Astrocyte of the spinal cord (primary cell): ENCODE measurements at regions not wholly inside any gene's neighbourhood (a gene's known extent, or its start where the extent isn't known, plus 50 kb on each side); places are given as distances from the start of the nearest gene placed in this dataset.

Source experiments
- DNase-seq: peaks from one replicate; pipeline ENCODE4 v3.0.0; 2011; ENCODE audit warnings: low read depth, low spot score
- H3K4me3 ChIP-seq: 2 replicates; pipeline ENCODE4 v1.5.1; 2011; ENCODE audit warnings: low read depth, mild to moderate bottlenecking, low read length, moderate library complexity
- in situ Hi-C: cut with HindIII; loops from 2 replicates; pipeline ENCODE4 v1.10.0; 2017; ENCODE audit warnings: low sequenced_read_pairs
- TF ChIP-seq, protein P1 (sequence below): IDR thresholded peaks from 2 replicates; pipeline ENCODE4 v1.5.1; 2012; ENCODE audit warnings: low read depth, mild to moderate bottlenecking, low read length, inconsistent platforms

DNA sequence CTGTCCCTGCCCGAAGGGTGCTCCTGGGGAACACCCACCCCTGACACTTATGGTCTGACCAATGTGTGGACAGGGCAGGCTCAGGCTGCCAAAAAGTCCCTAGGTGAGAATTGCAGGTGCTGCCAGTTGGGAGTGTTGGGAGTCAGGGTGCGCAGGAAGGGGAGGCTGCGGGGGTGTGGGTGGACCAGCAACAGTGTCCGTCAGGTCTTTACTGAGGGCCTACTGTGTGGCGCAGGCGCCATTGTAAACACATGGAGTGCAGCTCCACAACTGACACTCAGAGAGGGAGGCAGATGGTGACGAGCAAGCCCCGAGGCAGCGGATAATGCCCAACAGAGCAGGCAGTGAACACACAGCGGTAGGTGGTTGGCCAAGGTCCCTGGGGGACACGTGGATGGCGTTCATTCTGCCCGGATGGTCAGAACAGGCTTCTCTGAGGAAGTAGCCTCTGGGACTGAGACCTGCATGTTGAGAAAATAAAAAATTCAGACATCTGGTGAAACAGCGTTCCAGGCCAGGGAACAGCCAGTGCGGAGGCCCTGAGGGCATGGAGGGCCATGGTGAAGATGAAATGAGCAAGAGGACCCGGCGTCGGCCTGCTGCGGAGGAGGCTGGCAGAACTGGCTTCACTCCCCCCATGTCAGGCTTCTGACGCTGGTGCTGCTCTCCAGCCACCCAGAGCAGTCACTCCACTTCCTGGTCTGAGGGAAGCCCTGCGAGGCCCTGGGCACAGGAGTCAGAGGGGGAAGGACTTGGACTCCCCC, 136.2 kb upstream of the ZBTB40 start:
- no peak overlapping the region for H3K4me3 ChIP-seq
- DNase-seq, result no peak
- in situ Hi-C loops, result no loop called here
- TF ChIP-seq, protein P1, sequence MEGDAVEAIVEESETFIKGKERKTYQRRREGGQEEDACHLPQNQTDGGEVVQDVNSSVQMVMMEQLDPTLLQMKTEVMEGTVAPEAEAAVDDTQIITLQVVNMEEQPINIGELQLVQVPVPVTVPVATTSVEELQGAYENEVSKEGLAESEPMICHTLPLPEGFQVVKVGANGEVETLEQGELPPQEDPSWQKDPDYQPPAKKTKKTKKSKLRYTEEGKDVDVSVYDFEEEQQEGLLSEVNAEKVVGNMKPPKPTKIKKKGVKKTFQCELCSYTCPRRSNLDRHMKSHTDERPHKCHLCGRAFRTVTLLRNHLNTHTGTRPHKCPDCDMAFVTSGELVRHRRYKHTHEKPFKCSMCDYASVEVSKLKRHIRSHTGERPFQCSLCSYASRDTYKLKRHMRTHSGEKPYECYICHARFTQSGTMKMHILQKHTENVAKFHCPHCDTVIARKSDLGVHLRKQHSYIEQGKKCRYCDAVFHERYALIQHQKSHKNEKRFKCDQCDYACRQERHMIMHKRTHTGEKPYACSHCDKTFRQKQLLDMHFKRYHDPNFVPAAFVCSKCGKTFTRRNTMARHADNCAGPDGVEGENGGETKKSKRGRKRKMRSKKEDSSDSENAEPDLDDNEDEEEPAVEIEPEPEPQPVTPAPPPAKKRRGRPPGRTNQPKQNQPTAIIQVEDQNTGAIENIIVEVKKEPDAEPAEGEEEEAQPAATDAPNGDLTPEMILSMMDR, result no peak

DNA sequence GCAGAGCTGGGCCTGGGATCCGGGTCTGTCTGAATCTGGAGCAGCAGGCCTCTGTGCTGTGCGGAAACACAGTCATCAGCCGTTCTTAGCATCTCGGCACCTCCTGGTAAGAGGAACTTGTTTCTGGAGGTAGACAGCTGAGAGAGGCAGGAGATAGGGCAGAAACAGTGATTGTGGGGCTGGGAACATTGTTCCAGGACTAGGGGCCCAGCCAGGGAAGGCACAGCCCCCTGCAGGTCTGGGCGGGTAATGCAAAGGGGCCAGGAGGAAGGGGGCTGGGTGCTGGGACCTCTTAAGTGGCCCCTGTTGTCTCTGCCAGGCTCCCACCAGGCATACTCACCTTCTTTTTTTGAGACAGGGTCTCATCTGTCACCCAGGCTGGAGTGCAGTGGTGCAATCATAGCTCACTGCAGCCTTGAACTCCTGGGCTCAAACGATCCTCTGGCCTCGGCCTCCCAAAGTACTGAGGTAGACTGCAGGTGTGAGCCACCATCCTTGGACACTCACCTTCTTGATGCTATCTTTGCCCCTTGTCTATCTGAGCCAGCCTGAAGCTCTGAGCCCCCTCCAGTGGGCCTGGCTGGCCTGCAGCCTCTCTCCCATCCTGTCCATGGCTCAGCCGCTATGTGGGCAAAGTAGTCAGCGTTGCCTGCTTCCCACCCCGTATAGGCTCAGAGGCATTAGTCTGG, 134.3 kb upstream of the ZBTB40 start:
- TF ChIP-seq, protein P1, result peak; percentile 67
- H3K4me3 ChIP-seq, result no peak overlapping the region
- in situ Hi-C loops, result no loop called here
- DNase-seq, result no peak

DNA sequence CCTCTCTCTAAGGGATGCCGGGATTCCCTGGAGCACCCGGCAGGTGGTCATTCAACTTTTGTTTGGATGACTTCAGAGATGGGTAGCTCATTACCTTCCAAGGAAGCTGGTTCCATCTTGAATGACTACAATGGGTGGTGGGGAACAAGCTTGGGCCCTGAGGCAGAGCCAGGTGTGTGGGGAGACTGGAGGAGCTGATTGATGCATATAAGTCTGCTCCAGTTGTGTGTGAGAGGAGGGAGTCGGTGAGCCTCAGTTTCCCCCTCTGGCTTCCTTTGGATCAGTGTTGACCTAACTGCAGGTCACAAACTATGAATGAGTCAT, 133.8 kb upstream of the ZBTB40 start:
- TF ChIP-seq, protein P1, result no peak
- no peak for DNase-seq
- no peak overlapping the region for H3K4me3 ChIP-seq
- in situ Hi-C loops, result no loop called here

DNA sequence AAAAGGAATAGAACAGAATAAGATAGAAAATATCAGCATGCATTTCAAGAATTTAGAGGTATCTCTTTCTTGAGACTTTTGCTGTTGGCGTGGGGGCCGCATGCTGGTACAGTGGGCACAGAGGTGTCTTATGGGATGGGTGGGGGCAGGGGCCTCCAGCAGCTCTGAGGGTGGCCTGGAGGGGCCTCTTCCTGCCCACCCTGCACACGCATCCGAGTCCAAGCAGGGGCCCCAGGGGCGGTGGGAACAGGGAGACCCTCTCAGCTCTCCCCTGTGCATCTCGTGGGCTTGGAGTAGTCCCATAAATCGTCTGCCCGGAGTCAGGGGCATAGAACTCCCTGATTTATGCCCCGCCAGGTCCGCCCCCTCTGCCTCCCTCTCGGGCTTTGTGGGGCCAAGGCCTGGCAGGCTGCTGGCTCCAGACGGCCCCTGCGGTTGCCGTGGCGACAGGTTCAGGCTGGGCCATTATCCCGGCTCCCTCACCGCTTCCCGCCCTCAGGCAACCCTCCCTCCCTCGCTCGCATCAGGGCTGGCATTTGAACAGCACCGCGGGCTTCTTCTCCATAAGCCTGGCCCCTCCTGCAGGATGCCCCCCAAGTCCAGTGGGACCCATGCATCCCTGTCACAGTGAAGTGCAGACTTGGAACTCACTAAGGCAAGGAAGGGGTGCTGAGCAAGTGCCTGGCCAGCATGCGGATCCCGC, 133.2 kb upstream of the ZBTB40 start:
- TF ChIP-seq, protein P1, result no peak
- DNase-seq, result no peak
- no peak overlapping the region for H3K4me3 ChIP-seq
- in situ Hi-C loops, result no loop called here

DNA sequence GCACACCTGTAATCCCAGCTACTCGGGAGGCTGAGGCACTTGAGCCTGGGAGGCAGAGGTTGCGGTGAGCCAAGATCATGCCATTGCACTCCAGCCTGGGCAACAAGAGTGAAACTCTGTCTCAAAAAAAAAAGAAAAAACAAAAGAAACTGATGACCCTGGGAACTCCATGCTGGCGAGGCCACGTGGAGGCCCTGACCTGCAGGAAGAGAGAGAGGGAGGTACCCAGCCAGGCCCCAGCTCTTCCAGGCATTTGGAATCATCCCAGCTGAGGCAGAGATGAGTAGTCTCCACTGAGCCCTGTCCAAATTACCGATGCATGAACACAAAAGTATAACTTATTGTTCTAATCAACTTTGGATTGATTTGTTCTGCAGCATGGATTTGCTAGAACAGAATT, 132.0 kb upstream of the ZBTB40 start:
- TF ChIP-seq, protein P1, result no peak
- H3K4me3 ChIP-seq, result no peak overlapping the region
- no peak for DNase-seq
- in situ Hi-C loops, result no loop called here

- TF ChIP-seq, protein P1, result no peak
- DNase-seq, result no peak
- H3K4me3 ChIP-seq, result no peak overlapping the region
- in situ Hi-C loops, result no loop called here
Measured at GRCh38 chr1:22320587-22321344, 130.9 kb upstream of the ZBTB40 start.
